GM23338 (cell line): ENCODE measurements at regions not wholly inside any gene's neighbourhood (a gene's known extent, or its start where the extent isn't known, plus 50 kb on each side); places are given as distances from the start of the nearest gene placed in this dataset.

Experiments used
- ATAC-seq: fragments of 200-7000 bp; cut with Tn5 transposase; 3 replicates; pipeline ENCODE4 v1.9.1; 2020
- DNase-seq: peaks from one replicate; pipeline ENCODE4 v3.0.0-alpha.2; 2015; ENCODE audit warnings: low spot score
- H2AFZ ChIP-seq: fragments of 200-600 bp; sonication (generic); 2 replicates; pipeline ENCODE4 v1.8.0; 2016; ENCODE audit warnings: antibody characterized with exemption, mild to moderate bottlenecking, moderate library complexity
- H3F3A ChIP-seq: fragments of 200-600 bp; sonication (generic); replicated peaks from 2 replicates; pipeline ENCODE4 v1.8.0; 2017; ENCODE audit warnings: antibody characterized with exemption, mixed run types, low read depth
- H3K27ac ChIP-seq: fragments of 200-600 bp; sonication (generic); 2 replicates; pipeline ENCODE4 v1.6.1; 2016; ENCODE audit warnings: low read depth
- H3K27me3 ChIP-seq: fragments of 200-600 bp; sonication (generic); 2 replicates; pipeline ENCODE4 v1.8.0; 2016; ENCODE audit warnings: mild to moderate bottlenecking, mixed run types, moderate library complexity; ENCODE audit not compliant: insufficient read depth
- H3K36me3 ChIP-seq: fragments of 200-600 bp; sonication (generic); 2 replicates; pipeline ENCODE4 v1.8.0; 2016; ENCODE audit warnings: mild to moderate bottlenecking; ENCODE audit not compliant: insufficient read depth
- H3K4me1 ChIP-seq: fragments of 200-600 bp; sonication (generic); 2 replicates; pipeline ENCODE4 v1.8.0; 2016; ENCODE audit warnings: mild to moderate bottlenecking, moderate library complexity; ENCODE audit not compliant: insufficient read depth
- H3K4me2 ChIP-seq: fragments of 200-600 bp; sonication (generic); 2 replicates; pipeline ENCODE4 v1.7.1; 2017; ENCODE audit warnings: mixed run types
- H3K4me3 ChIP-seq: fragments of 200-600 bp; sonication (generic); 2 replicates; pipeline ENCODE4 v1.6.1; 2016; ENCODE audit warnings: mixed run types
- H3K79me2 ChIP-seq: fragments of 200-600 bp; sonication (generic); replicated peaks from 2 replicates; pipeline ENCODE4 v1.8.0; 2017; ENCODE audit warnings: mild to moderate bottlenecking; ENCODE audit not compliant: insufficient read depth
- H3K9me2 ChIP-seq: fragments of 200-600 bp; sonication (generic); 2 replicates; pipeline ENCODE4 v1.8.0; 2017; ENCODE audit not compliant: insufficient read depth
- H4K20me1 ChIP-seq: fragments of 200-600 bp; sonication (generic); replicated peaks from 2 replicates; pipeline ENCODE4 v1.8.0; 2017; ENCODE audit warnings: mild to moderate bottlenecking; ENCODE audit not compliant: insufficient read depth
- H3K27ac Mint-ChIP-seq: 2 replicates; pipeline ENCODE4 v1.8.0; 2020; ENCODE audit warnings: inconsistent platforms, mild to moderate bottlenecking, moderate library complexity, mixed read lengths
- H3K27me3 Mint-ChIP-seq: 3 replicates; pipeline ENCODE4 v1.8.0; 2022; ENCODE audit warnings: low read depth, mild to moderate bottlenecking, moderate library complexity, mixed read lengths, inconsistent platforms; ENCODE audit not compliant: insufficient read depth, poor library complexity
- H3K36me3 Mint-ChIP-seq: 3 replicates; pipeline ENCODE4 v1.8.0; 2021; ENCODE audit warnings: low read depth, mild to moderate bottlenecking, inconsistent platforms, moderate library complexity, mixed read lengths
- H3K4me1 Mint-ChIP-seq: 3 replicates; pipeline ENCODE4 v1.8.0; 2020; ENCODE audit warnings: mild to moderate bottlenecking, inconsistent platforms, mixed read lengths
- H3K4me3 Mint-ChIP-seq: 3 replicates; pipeline ENCODE4 v1.8.0; 2021; ENCODE audit warnings: moderate library complexity, mild to moderate bottlenecking, inconsistent platforms, mixed read lengths
- H3K9me3 Mint-ChIP-seq: 3 replicates; pipeline ENCODE4 v1.8.0; 2020; ENCODE audit warnings: moderate library complexity, mild to moderate bottlenecking, inconsistent platforms, mixed read lengths
- CREB1 ChIP-seq: fragments of 250-450 bp; sonication (Bioruptor Pico); IDR thresholded peaks from 2 replicates; pipeline ENCODE4 v1.5.0; 2020; ENCODE audit warnings: low read depth, mild to moderate bottlenecking, moderate library complexity
- CTCF ChIP-seq, 2 experiments: fragments of 200-600 bp in 1 of 2; sonication (generic) in 1 of 2; conservative IDR thresholded peaks; 2 replicates each; pipeline versions ENCODE4 v1.5.1 to v1.6.1; 2016 to 2017; ENCODE audit warnings: antibody characterized with exemption in 2 of 2, low read depth in 2 of 2, mild to moderate bottlenecking in 2 of 2, moderate library complexity in 1 of 2
- EZH2 ChIP-seq: fragments of 200-600 bp; sonication (generic); IDR thresholded peaks from one replicate; pipeline ENCODE4 v1.8.0; 2017; ENCODE audit warnings: antibody characterized with exemption, mild to moderate bottlenecking, low read depth; ENCODE audit not compliant: unreplicated experiment
- EZH2phosphoT487 ChIP-seq: fragments of 200-600 bp; sonication (generic); IDR thresholded peaks from one replicate; pipeline ENCODE4 v1.8.1; 2018; ENCODE audit warnings: antibody characterized with exemption; ENCODE audit not compliant: unreplicated experiment
- JUNB ChIP-seq: IDR thresholded peaks from one replicate; pipeline ENCODE4 v1.6.1; 2016; ENCODE audit warnings: antibody characterized with exemption; ENCODE audit not compliant: unreplicated experiment
- POLR2AphosphoS5 ChIP-seq: IDR thresholded peaks from 2 replicates; pipeline ENCODE4 v1.6.1; 2016; ENCODE audit warnings: antibody characterized with exemption, low read depth
- REST ChIP-seq: IDR thresholded peaks from one replicate; pipeline ENCODE4 v1.6.1; 2018; ENCODE audit warnings: antibody characterized with exemption; ENCODE audit not compliant: unreplicated experiment
- ZNF114 ChIP-seq: fragments of 250-450 bp; sonication (Bioruptor Pico); IDR thresholded peaks from 2 replicates; pipeline ENCODE4 v1.5.0; 2020; ENCODE audit warnings: mild to moderate bottlenecking, moderate library complexity
- ZNF462 ChIP-seq: fragments of 250-450 bp; sonication (Bioruptor Pico); IDR thresholded peaks from 2 replicates; pipeline ENCODE4 v1.5.0; 2020; ENCODE audit warnings: mild to moderate bottlenecking, moderate library complexity

- Mint-ChIP-seq H3K27me3 (peaks cover 2% of the 10 kb centered on the region), H3K9me3 (no peaks in the 10 kb centered on the region), H3K4me1 (no peaks in the 10 kb centered on the region; the same call in 2 of the 3 replicates), H3K27ac (no peak overlapping the region), H3K36me3 (no peaks in the 10 kb centered on the region), H3K4me3 (no peak overlapping the region)
- ATAC-seq (peak; percentile 52), DNase-seq (no peak)
- H3K4me1 ChIP-seq: no peaks in the 10 kb centered on the region
- H2AFZ ChIP-seq: no peak overlapping the region
- H3F3A ChIP-seq: no peaks in the 10 kb centered on the region
- H4K20me1 ChIP-seq: no peaks in the 10 kb centered on the region
- H3K79me2 ChIP-seq: no peaks in the 10 kb centered on the region
- TF ChIP-seq EZH2phosphoT487 (no peak), EZH2 (no peak), ZNF114 (no peak), CTCF (conservative IDR thresholded peaks at IDR 0.05; ENCODE audit: low read depth in 2 of 2) (peak in 1 of 2 experiments; percentile 37; a peak in 2 of 4 replicates), POLR2AphosphoS5 (no peak), JUNB (no peak), REST (no peak)
- no peaks in the 10 kb centered on the region for H3K36me3 ChIP-seq
- H3K4me3 ChIP-seq: no peak overlapping the region
- H3K9me2 ChIP-seq: no peaks in the 10 kb centered on the region
- H3K27ac ChIP-seq: no peak overlapping the region
- no peak overlapping the region for H3K4me2 ChIP-seq
- 0 out of 2 replicates have a peak, but pooled peaks cover 6% of the 10 kb centered on the region for H3K27me3 ChIP-seq
These were observed 53.3 kb upstream of the FAM89A start for GRCh38 chr1:231093156-231093922.

GRCh38 chr1:231092380-231092779, 52.3 kb upstream of the FAM89A start:
- H3F3A ChIP-seq: no peaks in the 10 kb centered on the region
- no peak overlapping the region for H2AFZ ChIP-seq
- H3K36me3 ChIP-seq: no peaks in the 10 kb centered on the region
- ATAC-seq (no peak), DNase-seq (no peak)
- no peaks in the 10 kb centered on the region; the same call in 2 of the 3 replicates for H3K4me1 Mint-ChIP-seq
- no peaks in the 10 kb centered on the region for H3K36me3 Mint-ChIP-seq
- H3K27me3 ChIP-seq: 0 out of 2 replicates have a peak, but pooled peaks cover 6% of the 10 kb centered on the region
- H3K4me3 ChIP-seq: no peak overlapping the region
- no peak overlapping the region for H3K27ac Mint-ChIP-seq
- H3K4me3 Mint-ChIP-seq: no peak overlapping the region
- no peaks in the 10 kb centered on the region for H3K9me2 ChIP-seq
- H3K27ac ChIP-seq: no peak overlapping the region
- no peaks in the 10 kb centered on the region for H3K79me2 ChIP-seq
- no peaks in the 10 kb centered on the region for H4K20me1 ChIP-seq
- H3K27me3 Mint-ChIP-seq: peaks cover 5% of the 10 kb centered on the region
- H3K9me3 Mint-ChIP-seq: no peaks in the 10 kb centered on the region
- H3K4me1 ChIP-seq: no peaks in the 10 kb centered on the region
- H3K4me2 ChIP-seq: no peak overlapping the region
- TF ChIP-seq CREB1 (no peak), ZNF462 (CRISPR knock-in tag) (no peak), EZH2 (no peak)
